ENCODE measurements at regions not wholly inside any gene's neighbourhood (a gene's known extent, or its start where the extent isn't known, plus 50 kb on each side); places are given as distances from the start of the nearest gene placed in this dataset.

- TF ChIP-seq, protein P1, sequence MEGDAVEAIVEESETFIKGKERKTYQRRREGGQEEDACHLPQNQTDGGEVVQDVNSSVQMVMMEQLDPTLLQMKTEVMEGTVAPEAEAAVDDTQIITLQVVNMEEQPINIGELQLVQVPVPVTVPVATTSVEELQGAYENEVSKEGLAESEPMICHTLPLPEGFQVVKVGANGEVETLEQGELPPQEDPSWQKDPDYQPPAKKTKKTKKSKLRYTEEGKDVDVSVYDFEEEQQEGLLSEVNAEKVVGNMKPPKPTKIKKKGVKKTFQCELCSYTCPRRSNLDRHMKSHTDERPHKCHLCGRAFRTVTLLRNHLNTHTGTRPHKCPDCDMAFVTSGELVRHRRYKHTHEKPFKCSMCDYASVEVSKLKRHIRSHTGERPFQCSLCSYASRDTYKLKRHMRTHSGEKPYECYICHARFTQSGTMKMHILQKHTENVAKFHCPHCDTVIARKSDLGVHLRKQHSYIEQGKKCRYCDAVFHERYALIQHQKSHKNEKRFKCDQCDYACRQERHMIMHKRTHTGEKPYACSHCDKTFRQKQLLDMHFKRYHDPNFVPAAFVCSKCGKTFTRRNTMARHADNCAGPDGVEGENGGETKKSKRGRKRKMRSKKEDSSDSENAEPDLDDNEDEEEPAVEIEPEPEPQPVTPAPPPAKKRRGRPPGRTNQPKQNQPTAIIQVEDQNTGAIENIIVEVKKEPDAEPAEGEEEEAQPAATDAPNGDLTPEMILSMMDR (IDR thresholded peaks at IDR 0.05): no peak
- no peak for TF ChIP-seq EZH2phosphoT487 (IDR thresholded peaks at IDR 0.05)
Observed at GRCh38 chr11:27218421-27219038, 144.5 kb downstream of the CCDC34 start.
